Fibroblast of gingiva (primary cell): ENCODE measurements at regions not wholly inside any gene's neighbourhood (a gene's known extent, or its start where the extent isn't known, plus 50 kb on each side); places are given as distances from the start of the nearest gene placed in this dataset.

Source experiments
- DNase-seq: peaks from one replicate; pipeline ENCODE4 v3.0.0-alpha.2; 2011; ENCODE audit warnings: low read depth

GRCh38 chr4:17336986-17337385, 174.9 kb downstream of the QDPR start:
- no peak for DNase-seq

GRCh38 chr4:17336524-17336961, 175.3 kb downstream of the QDPR start:
- no peak for DNase-seq

DNA sequence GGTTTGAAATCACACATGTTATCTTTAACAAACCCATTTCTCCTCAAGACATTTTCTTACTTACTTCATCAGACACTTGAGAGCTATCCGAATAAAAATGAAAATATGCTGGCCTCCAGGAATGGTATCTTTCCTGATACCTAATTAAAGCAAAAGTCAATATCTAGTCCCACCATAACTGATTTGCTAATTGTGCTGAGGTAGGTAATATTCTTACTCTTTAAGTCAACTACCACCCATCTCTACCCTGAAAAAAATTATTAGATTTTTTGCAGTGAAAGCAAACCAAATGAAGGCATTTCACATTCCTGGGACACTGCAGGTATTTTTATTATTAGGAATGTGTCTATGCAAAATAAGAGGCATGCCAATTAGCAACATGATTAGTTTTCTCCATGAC, 175.8 kb downstream of the QDPR start:
- DNase-seq, result no peak

DNA sequence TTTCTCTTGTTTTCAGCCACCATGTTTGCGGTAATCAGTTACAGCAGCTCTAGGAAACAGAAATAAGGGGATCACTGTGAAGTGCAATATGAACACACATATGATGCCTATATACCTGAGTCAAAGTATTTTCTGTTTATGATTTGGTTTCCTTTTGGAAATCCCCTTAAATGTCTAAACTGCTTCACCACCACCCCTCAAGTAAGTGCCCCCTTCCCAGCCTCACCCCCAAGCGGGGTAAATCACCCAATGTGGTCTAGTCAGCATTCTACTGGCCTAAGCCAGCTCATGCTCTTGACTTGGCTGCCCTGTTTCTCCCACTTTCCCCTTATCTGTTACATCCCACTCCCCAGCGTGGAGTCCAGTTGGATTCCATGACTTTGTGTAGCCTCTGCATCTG, 176.5 kb downstream of the QDPR start:
- DNase-seq, result no peak

DNA sequence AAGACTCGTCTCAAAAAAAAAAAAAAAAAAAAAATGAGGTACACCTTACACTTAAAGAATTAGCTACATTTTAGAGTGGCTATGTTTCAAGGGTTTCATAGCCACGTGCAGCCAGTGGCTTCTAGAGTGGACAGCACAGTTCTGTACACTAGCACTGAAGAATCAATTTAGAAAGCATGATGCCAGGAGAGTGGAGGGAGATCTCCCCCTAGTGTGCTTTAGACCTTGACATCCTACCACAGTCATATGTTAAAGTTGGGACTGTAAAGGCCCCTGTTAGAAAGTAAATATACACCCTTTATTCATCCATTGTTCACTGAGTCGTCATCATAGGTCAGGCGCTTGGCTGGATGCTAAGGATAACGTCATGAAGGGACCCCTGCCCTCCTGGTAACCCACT, 179.4 kb downstream of the QDPR start:
- no peak for DNase-seq

- no peak for DNase-seq
Observed at GRCh38 chr4:17329046-17329445, 182.8 kb downstream of the QDPR start.

- no peak for DNase-seq
Observed at GRCh38 chr4:17328141-17328815, 183.6 kb downstream of the QDPR start.

DNA sequence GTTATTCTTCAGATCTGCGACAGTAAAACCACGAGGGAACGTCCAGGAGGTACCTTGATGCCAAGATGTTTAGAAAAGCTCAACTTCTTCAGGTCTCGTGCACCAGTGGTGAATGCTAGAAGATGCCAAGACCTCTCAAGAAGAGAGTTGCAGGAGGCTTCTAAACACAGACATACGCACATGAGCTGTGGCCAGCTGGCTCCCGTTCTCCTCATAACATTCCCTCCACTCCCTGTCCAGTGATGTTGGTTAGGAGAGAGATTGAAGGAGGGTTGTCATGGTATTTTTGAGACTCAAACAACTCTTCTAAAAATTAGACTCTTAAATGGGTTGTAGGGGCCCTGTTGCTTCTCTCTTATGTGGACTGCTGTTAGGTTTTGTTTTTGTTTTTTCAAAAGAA, 184.3 kb downstream of the QDPR start:
- no peak for DNase-seq

DNA sequence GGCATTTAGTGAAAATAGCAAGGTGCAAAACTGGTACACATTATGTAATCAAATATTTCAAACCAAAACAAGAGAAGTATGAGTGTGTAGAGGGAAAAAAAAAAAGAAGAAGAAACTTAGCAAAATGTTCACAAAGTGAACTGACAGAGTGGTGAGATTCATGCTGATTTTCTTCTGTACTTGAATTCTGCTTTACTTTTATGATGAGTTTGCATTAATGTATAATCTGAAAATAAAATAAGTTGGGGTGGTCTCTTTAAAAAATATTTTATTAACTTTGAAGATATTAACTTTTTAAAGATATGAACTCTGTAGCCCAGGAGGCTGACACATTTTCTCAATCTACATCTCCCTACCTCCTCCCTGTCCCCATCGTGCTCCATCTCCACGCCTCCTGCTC, 185.1 kb downstream of the QDPR start:
- no peak for DNase-seq

GRCh38 chr4:17325098-17325497, 186.8 kb downstream of the QDPR start:
- DNase-seq, result no peak

GRCh38 chr4:17324386-17324830, 187.5 kb downstream of the QDPR start:
- peak; percentile 50 for DNase-seq

DNA sequence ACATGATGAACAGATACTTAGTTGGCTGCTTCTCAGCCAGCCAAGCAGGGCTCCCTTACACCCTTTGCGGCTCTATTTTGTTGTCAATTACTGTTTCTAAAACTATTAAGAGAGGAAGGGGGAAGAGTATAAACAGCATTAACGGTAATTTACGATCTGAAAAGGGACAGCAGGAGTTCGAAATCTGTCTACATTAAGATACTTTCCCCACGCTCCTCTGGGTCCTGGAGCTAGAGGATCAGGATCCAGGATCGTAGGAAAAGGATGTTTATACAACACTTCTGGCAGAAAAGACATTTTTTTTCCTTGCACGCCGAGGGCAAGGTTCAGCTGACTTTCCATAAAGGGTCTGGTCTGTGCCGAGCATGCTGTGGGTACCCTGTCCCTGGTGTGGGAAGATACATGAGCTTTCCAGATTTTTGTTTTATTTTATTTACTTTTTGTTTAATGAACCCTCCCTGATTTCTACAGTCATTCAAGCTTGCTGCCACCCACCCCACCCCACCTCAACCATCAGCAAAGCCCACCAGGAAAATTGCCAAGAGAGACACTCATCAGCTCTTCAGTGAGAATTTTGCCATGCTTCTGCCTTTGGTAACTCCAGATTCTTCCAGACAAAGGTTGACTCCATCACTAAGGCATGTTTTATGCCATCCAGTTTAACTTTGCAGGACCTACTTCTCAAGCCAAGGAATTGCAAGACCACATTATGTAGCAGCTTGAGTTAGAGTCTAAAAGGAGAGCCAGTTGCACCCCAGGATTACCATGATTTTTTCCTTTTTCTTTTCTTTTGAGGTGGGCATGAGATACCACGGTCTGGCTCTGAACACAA, 188.1 kb downstream of the QDPR start:
- peak; percentile 39 for DNase-seq

DNA sequence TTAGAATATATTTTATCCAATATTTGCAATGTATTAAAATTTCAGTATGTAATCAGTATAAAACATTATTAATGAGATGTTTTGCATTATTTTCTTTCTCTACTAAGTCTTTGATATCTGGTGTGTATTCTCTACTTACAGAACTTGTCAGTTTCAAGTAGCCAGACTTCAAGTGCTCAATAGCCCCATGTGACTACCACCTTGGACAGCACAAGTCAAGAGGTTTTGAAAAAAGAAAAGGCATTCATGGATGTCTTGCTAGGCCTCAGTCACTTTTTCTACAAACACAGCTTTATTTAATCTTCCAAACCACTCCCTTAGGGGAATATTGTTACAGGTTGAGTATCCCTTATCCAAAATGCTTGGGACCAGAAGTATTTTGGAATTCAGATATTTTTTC, 189.4 kb downstream of the QDPR start:
- no peak for DNase-seq

DNA sequence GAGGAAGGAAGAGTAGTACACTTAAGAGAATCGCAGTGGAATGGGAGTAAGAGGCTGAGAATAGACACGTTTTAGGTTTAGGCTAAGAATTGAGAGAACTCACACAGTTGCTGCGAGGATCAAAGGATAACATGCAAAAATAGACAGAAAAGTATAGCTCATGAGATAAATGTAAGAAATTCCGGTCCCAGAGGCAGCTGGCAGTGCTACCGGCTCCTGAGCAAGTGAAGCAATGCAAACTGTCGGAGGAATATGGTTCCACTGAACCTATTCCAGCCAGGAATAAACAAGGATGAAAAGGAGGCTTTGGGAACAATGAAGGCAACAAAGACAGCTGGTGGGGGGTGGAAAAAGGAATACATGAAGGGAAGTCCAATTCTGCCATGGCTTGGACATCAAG, 191.8 kb downstream of the QDPR start:
- DNase-seq, result no peak

DNA sequence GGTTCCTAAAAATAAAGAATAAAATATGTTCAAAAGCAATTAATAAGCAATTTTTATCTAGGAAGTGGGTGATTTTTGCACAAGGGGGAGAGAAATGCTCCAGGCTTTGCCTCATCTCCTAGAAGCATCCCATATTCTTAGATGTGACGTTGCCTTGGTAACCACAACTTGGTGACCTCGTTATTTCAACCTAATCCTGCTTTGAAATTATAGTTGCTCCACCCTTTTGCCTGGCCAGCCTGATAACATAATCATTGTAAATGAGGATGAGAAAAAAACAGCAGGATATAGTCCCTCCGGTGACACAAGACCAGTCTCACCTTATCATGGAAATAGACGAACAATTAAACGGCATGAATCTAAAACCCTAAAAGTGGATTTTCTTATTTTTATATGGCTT, 194.4 kb downstream of the QDPR start:
- DNase-seq, result no peak

DNA sequence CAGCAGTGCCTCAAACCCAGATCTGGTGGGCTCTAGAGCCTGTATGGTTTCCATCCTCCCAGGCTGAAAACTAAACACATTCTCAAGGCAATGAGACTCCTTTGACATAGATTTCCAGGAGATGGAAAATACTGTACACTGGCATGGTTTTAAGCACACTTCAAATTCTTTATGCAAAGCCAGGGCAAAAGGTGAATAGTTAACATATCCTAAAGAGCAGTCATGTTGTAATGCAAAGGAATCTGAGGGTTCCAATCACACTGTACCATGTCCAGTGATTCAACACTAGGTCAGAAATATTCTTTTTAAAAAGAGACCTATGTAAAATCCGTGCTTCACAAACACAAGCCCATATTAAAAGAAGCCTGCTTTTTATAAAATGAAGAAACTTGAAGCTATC, 195.3 kb downstream of the QDPR start:
- DNase-seq, result no peak

- DNase-seq, result no peak
Observed at GRCh38 chr4:17315459-17315858, 196.4 kb downstream of the QDPR start.

- no peak for DNase-seq
Observed at GRCh38 chr4:17313194-17313593, 198.7 kb downstream of the QDPR start.

GRCh38 chr4:17310269-17310652, 201.6 kb downstream of the QDPR start:
- DNase-seq, result peak; percentile 55

DNA sequence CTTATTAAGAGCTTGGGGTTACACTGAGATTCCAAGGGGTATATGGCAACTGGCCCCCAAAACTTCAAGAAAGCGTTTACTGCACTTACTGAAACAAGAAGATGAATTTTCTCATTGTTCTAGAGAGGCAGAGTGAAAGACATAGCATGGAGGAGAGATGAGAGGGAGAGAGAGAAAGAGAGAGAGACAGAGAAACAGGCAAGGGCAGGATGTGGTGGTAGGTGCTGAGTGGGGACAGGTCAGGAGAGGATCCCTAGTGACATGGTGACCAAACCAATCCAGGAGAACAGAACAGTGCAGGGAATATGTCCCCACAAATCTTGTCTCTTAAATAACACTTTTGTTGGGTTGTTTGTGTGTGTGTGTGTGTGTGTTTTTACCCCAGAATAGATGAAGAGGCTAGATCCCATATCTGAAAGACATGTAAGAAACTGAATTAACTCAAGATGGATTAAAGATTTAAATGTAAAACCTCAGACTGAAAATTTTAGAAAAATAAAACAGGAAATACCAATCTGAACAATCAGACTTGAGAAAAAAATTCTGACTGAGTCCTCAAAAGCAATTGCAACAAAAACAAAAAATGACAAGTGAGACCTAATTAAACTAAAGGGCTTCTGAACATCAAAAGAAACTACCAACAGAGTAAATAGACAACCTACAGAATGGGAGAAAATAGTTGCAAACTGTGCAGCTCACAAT, 202.2 kb downstream of the QDPR start:
- peak; percentile 22 for DNase-seq

GRCh38 chr4:17301869-17302268, 210.0 kb downstream of the QDPR start:
- no peak for DNase-seq

GRCh38 chr4:17301266-17301665, 210.6 kb downstream of the QDPR start:
- DNase-seq, result no peak
